ENCODE measurements at regions not wholly inside any gene's neighbourhood (a gene's known extent, or its start where the extent isn't known, plus 50 kb on each side); places are given as distances from the start of the nearest gene placed in this dataset.

DNA sequence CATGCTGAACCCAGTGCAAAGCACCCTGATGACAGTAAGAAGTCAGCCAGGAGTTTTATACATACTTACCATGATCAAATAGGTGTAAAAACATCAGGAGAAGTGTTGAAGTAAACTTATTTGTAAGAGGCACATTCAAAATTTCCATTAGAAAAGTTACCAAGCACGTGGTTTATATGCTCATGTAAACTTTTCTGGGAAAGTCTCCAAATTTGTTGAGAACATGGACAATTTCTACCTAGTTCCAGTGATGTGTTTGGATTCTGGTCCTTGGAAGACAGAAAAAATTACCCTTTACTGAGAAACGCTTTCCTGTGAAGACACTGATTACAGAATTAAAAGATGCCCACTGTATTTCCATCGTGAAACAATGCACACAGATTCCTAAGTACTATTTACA lies 288.9 kb upstream of the CDH4 start:
- DNase-seq = no peak
- CTCF ChIA-PET = no interaction called here
- no peak overlapping the region for H3K4me3 Mint-ChIP-seq
- no peaks in the 10 kb centered on the region for H3K36me3 Mint-ChIP-seq
- no peak overlapping the region for H3K27ac Mint-ChIP-seq
- Histone ChIP-seq H3K4me3 (ENCODE audit: control insufficient read depth in 1 of 2, extremely low read depth in 1 of 2, low read length in 1 of 2) (no peak overlapping the region), H3K27me3 (replicated peaks in 1 of 2; ENCODE audit: control insufficient read depth in 2 of 2, extremely low read depth in 1 of 2, insufficient read depth in 2 of 2, low read length in 1 of 2) (peaks cover 0 to 8% of the 10 kb centered on the region in 2 experiments), H3K36me3 (ENCODE audit: control insufficient read depth in 2 of 2, extremely low read depth in 1 of 2, insufficient read depth in 1 of 2, low read length in 1 of 2) (no peaks in the 10 kb centered on the region), H3K27ac (ENCODE audit: low read length) (no peak overlapping the region), H3K4me1 (ENCODE audit: control insufficient read depth in 1 of 2, extremely low read depth in 1 of 2, insufficient read depth in 2 of 2, low read length in 2 of 2) (no peaks in the 10 kb centered on the region), H3K9me3 (no peaks in the 10 kb centered on the region)
- no CpG with 5 or more reads among the region's 3 CpGs for WGBS (ENCODE audit: insufficient coverage)
- POLR2A ChIA-PET = no interaction called here
- ATAC-seq (replicated peaks in 1 of 4) = no peak
- H3K4me1 Mint-ChIP-seq = no peaks in the 10 kb centered on the region
- peaks cover 0 to 5% (median 4%) of the 10 kb centered on the region in 3 donors for H3K9me3 Mint-ChIP-seq
- peaks cover 0 to 16% of the 10 kb centered on the region in 2 donors for H3K27me3 Mint-ChIP-seq

DNA sequence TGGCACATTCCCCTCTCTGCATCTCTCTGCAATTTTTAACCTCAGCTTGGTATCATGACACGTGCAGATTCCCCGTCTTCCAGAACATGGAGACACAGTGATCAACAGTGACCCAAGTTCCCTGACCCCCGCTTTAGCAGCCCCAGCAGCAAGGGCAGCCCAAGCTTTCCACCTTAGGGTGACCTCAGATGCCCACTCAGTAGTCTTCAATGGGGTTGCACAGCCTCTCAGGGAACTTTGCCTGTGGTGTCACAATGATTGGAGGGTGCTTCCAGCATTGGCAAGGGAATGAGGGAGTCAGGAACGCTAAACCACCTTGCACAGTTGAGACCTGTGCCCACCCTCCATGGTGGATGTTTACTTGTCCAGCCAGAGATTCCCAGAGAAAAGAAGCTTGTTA lies 287.1 kb upstream of the CDH4 start:
- Histone ChIP-seq H3K36me3 (ENCODE audit: control insufficient read depth in 2 of 2, extremely low read depth in 1 of 2, insufficient read depth in 1 of 2, low read length in 1 of 2) (no peaks in the 10 kb centered on the region), H3K27ac (ENCODE audit: low read length) (no peak overlapping the region), H3K27me3 (replicated peaks in 1 of 2; ENCODE audit: control insufficient read depth in 2 of 2, extremely low read depth in 1 of 2, insufficient read depth in 2 of 2, low read length in 1 of 2) (peaks cover 0 to 11% of the 10 kb centered on the region in 2 experiments), H3K4me3 (ENCODE audit: control insufficient read depth in 1 of 2, extremely low read depth in 1 of 2, low read length in 1 of 2) (no peak overlapping the region), H3K4me1 (ENCODE audit: control insufficient read depth in 1 of 2, extremely low read depth in 1 of 2, insufficient read depth in 2 of 2, low read length in 2 of 2) (no peaks in the 10 kb centered on the region), H3K9me3 (no peaks in the 10 kb centered on the region)
- DNase-seq (no peak), ATAC-seq (replicated peaks in 1 of 4) (no peak)
- no peaks in the 10 kb centered on the region for H3K36me3 Mint-ChIP-seq
- peaks cover 0 to 9% of the 10 kb centered on the region in 2 donors for H3K27me3 Mint-ChIP-seq
- ChIA-PET POLR2A (no interaction called here), CTCF (no interaction called here)
- no peak overlapping the region for H3K27ac Mint-ChIP-seq
- no peak overlapping the region for H3K4me3 Mint-ChIP-seq
- 80% methylated on average over 4 of the region's 4 CpGs for WGBS (ENCODE audit: insufficient coverage)
- peaks cover 0 to 5% (median 4%) of the 10 kb centered on the region in 3 donors for H3K9me3 Mint-ChIP-seq
- H3K4me1 Mint-ChIP-seq = no peaks in the 10 kb centered on the region

DNA sequence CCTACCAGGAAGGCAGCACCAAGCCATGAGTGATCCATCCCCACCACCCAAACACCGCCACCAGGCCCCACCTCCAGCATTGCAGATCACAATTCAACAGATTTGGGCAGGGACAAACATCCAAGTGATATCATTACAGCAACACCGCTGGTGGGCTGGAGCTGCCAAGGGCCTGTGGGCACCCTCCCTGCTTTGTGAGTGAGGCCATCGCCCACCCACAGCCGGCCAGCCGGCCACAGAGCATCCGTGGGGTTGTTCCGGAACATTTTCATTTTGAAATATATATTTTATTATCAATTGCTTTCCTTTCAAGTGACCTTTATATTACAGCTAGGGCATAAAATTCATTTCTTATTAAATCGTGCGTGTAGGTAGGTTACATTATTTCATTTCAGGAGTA lies 286.0 kb upstream of the CDH4 start:
- DNase-seq (no peak), ATAC-seq (replicated peaks in 1 of 4) (no peak)
- Mint-ChIP-seq H3K9me3 (peaks cover 0 to 4% (median 0%) of the 10 kb centered on the region in 3 donors), H3K36me3 (no peaks in the 10 kb centered on the region), H3K27me3 (no peaks in the 10 kb centered on the region), H3K4me3 (no peak overlapping the region), H3K27ac (no peak overlapping the region), H3K4me1 (no peaks in the 10 kb centered on the region)
- Histone ChIP-seq H3K36me3 (ENCODE audit: control insufficient read depth in 2 of 2, extremely low read depth in 1 of 2, insufficient read depth in 1 of 2, low read length in 1 of 2) (no peaks in the 10 kb centered on the region), H3K27me3 (replicated peaks in 1 of 2; ENCODE audit: control insufficient read depth in 2 of 2, extremely low read depth in 1 of 2, insufficient read depth in 2 of 2, low read length in 1 of 2) (peaks cover 0 to 15% of the 10 kb centered on the region in 2 experiments), H3K9me3 (no peaks in the 10 kb centered on the region), H3K4me1 (ENCODE audit: control insufficient read depth in 1 of 2, extremely low read depth in 1 of 2, insufficient read depth in 2 of 2, low read length in 2 of 2) (no peaks in the 10 kb centered on the region), H3K27ac (ENCODE audit: low read length) (no peak overlapping the region), H3K4me3 (ENCODE audit: control insufficient read depth in 1 of 2, extremely low read depth in 1 of 2, low read length in 1 of 2) (no peak overlapping the region)
- 60% methylated on average over 1 of the region's 9 CpGs for WGBS (ENCODE audit: insufficient coverage)
- ChIA-PET POLR2A (no interaction called here), CTCF (no interaction called here)

DNA sequence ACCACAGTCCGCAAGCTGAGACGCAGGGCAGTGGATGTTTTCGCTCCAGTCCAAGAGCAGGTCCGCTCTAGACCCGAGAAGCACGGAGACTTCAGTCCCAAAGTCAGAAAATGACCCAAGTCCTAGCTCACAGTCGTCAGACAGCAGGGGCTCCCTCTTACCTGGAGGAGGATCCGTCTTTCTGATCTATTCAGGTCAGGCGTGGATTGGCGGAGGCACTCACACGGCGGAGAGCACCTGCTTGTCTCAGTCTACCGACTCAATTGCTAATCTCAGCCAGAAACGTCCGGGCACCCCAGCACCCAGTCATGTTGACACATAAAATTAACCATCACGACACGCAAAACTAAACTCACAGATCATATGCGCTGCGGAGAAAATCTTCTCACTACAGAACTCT lies 285.3 kb upstream of the CDH4 start:
- POLR2A ChIA-PET = no interaction called here

DNA sequence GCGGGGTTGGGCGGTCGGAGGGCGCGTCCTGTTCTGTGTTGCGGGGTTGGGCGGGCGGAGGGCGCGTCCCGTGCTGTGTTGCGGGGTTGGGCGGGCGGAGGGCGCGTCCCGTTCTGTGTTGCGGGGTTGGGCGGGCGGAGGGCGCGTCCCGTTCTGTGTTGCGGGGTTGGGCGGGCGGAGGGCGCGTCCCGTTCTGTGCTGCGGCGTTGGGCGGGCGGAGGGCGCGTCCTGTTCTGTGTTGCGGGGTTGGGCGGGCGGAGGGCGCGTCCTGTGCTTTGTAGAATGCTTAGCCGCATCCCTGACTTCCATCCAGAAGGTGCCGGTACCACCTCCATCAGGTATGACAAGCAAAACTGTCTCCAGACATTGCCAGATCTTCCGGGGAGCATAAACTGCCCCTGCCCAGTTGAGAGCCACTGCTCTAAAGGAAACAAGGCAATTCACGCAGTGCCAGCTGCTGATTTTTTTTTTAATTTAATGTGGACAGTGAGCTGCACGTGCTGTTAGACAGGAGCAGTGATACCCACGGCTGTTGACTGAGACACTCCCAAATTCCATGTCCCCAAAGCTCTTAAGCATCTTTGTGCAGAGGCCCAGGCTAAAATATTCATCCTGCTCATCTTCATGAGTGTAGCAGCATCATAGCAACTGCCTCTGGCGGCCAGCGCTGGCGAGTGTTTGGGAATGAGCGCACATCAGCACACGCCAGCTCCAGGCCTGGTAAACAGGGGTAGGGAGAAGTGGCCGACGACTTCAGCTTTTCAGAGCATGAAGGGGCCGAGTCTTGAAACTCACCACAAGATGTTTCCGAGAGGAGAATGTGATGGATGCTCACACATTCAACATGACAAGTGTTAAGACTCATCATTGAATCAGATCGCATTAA lies 284.4 kb upstream of the CDH4 start:
- H3K4me1 ChIP-seq (ENCODE audit: control insufficient read depth in 1 of 2, extremely low read depth in 1 of 2, insufficient read depth in 2 of 2, low read length in 2 of 2) = no peaks in the 10 kb centered on the region
- ATAC-seq (replicated peaks in 1 of 4) (no peak), DNase-seq (no peak)
- ChIA-PET POLR2A (no interaction called here), CTCF (no interaction called here)
- no peak overlapping the region for H3K27ac Mint-ChIP-seq
- H3K4me3 ChIP-seq (ENCODE audit: control insufficient read depth in 1 of 2, extremely low read depth in 1 of 2, low read length in 1 of 2) = no peak overlapping the region
- H3K27ac ChIP-seq (ENCODE audit: low read length) = no peak overlapping the region
- peaks cover 0 to 4% (median 0%) of the 10 kb centered on the region in 3 donors for H3K9me3 Mint-ChIP-seq
- no peaks in the 10 kb centered on the region for H3K36me3 ChIP-seq (ENCODE audit: control insufficient read depth in 2 of 2, extremely low read depth in 1 of 2, insufficient read depth in 1 of 2, low read length in 1 of 2)
- no peaks in the 10 kb centered on the region for H3K27me3 Mint-ChIP-seq
- WGBS (ENCODE audit: insufficient coverage) = 61% methylated on average over 43 of the region's 56 CpGs
- H3K4me3 Mint-ChIP-seq = no peak overlapping the region
- no peaks in the 10 kb centered on the region for H3K4me1 Mint-ChIP-seq
- no peaks in the 10 kb centered on the region for H3K36me3 Mint-ChIP-seq
- peaks cover 0 to 15% of the 10 kb centered on the region in 2 experiments for H3K27me3 ChIP-seq (replicated peaks in 1 of 2; ENCODE audit: control insufficient read depth in 2 of 2, extremely low read depth in 1 of 2, insufficient read depth in 2 of 2, low read length in 1 of 2)
- no peaks in the 10 kb centered on the region for H3K9me3 ChIP-seq

More for the DNA sequence above, 285.3 kb upstream of the CDH4 start:
- DNase-seq = no peak
- no peak overlapping the region for H3K4me3 Mint-ChIP-seq
- peaks cover 0 to 15% of the 10 kb centered on the region in 2 experiments for H3K27me3 ChIP-seq (replicated peaks in 1 of 2; ENCODE audit: control insufficient read depth in 2 of 2, extremely low read depth in 1 of 2, insufficient read depth in 2 of 2, low read length in 1 of 2)
- H3K27ac Mint-ChIP-seq = no peak overlapping the region
- no peaks in the 10 kb centered on the region for H3K9me3 ChIP-seq
- no peaks in the 10 kb centered on the region for H3K4me1 ChIP-seq (ENCODE audit: control insufficient read depth in 1 of 2, extremely low read depth in 1 of 2, insufficient read depth in 2 of 2, low read length in 2 of 2)
- H3K27ac ChIP-seq (ENCODE audit: low read length) = no peak overlapping the region
- 92% methylated on average over 19 of the region's 19 CpGs for WGBS (ENCODE audit: insufficient coverage)
- H3K9me3 Mint-ChIP-seq = peaks cover 0 to 4% (median 0%) of the 10 kb centered on the region in 3 donors
- no peaks in the 10 kb centered on the region for H3K27me3 Mint-ChIP-seq
- H3K4me3 ChIP-seq (ENCODE audit: control insufficient read depth in 1 of 2, extremely low read depth in 1 of 2, low read length in 1 of 2) = no peak overlapping the region
- no peaks in the 10 kb centered on the region for H3K36me3 ChIP-seq (ENCODE audit: control insufficient read depth in 2 of 2, extremely low read depth in 1 of 2, insufficient read depth in 1 of 2, low read length in 1 of 2)
- no peaks in the 10 kb centered on the region for H3K36me3 Mint-ChIP-seq
- ATAC-seq (replicated peaks in 1 of 4) = no peak
- no peaks in the 10 kb centered on the region for H3K4me1 Mint-ChIP-seq
- CTCF ChIA-PET = no interaction called here

DNA sequence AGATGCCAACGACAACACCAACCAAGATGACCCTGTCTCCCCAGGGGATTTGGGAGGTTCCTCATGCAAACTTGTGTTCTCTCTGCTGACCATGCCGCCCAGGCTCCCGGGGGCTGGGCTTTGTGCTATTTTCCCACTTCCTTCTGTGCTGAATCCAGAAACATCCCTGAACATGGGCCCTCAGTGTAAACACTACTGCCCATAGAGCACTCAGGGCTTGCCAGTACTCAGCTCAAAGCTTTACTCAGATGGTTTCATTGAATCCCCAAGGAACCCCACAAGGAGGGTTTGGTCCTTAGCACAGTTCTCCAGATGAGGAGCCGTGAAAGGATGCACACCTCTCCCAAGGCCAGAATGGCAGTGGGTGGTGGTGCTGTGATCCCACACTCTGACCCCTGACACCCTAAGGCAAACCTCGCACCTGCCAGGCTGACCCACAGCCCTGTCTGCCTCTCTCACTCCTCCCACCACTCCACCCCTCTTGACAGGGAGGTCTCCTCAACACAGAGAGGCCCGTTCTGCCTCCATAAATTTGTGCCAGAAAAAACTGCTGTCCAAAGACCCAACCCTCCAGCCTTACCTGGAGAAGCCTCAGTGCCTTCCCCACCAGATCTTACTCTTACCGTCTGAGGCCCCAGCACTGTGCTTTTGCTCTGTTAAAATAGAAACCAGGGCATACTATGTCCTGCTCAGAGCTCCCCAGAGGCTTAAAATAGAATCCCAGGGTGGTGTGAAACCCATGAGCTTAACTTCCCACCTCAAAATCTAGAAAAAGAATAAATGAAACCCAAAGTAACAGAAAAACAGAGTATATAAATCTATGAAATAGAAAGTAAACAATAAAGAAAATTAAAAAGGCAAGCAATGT lies 283.0 kb upstream of the CDH4 start:
- POLR2A ChIA-PET = no interaction called here
- H3K27me3 ChIP-seq (replicated peaks in 1 of 2; ENCODE audit: control insufficient read depth in 2 of 2, extremely low read depth in 1 of 2, insufficient read depth in 2 of 2, low read length in 1 of 2) = peaks cover 0 to 18% of the 10 kb centered on the region in 2 experiments
- Mint-ChIP-seq H3K9me3 (peaks cover 0 to 4% (median 0%) of the 10 kb centered on the region in 3 donors), H3K4me3 (no peak overlapping the region), H3K4me1 (no peaks in the 10 kb centered on the region), H3K27ac (no peak overlapping the region), H3K36me3 (no peaks in the 10 kb centered on the region), H3K27me3 (peaks cover 0 to 2% of the 10 kb centered on the region in 2 donors)
- 75% methylated on average over 4 of the region's 7 CpGs for WGBS (ENCODE audit: insufficient coverage)
- no peaks in the 10 kb centered on the region for H3K36me3 ChIP-seq (ENCODE audit: control insufficient read depth in 2 of 2, extremely low read depth in 1 of 2, insufficient read depth in 1 of 2, low read length in 1 of 2)
- DNase-seq (no peak), ATAC-seq (replicated peaks in 1 of 4) (no peak)
- H3K4me1 ChIP-seq (ENCODE audit: control insufficient read depth in 1 of 2, extremely low read depth in 1 of 2, insufficient read depth in 2 of 2, low read length in 2 of 2) = no peaks in the 10 kb centered on the region
- CTCF ChIA-PET = no interaction called here
- no peak overlapping the region for H3K4me3 ChIP-seq (ENCODE audit: control insufficient read depth in 1 of 2, extremely low read depth in 1 of 2, low read length in 1 of 2)
- no peak overlapping the region for H3K27ac ChIP-seq (ENCODE audit: low read length)
- H3K9me3 ChIP-seq = no peaks in the 10 kb centered on the region

Measured in T-cell (primary cell).